ENCODE measurements at regions not wholly inside any gene's neighbourhood (a gene's known extent, or its start where the extent isn't known, plus 50 kb on each side); places are given as distances from the start of the nearest gene placed in this dataset.

DNA sequence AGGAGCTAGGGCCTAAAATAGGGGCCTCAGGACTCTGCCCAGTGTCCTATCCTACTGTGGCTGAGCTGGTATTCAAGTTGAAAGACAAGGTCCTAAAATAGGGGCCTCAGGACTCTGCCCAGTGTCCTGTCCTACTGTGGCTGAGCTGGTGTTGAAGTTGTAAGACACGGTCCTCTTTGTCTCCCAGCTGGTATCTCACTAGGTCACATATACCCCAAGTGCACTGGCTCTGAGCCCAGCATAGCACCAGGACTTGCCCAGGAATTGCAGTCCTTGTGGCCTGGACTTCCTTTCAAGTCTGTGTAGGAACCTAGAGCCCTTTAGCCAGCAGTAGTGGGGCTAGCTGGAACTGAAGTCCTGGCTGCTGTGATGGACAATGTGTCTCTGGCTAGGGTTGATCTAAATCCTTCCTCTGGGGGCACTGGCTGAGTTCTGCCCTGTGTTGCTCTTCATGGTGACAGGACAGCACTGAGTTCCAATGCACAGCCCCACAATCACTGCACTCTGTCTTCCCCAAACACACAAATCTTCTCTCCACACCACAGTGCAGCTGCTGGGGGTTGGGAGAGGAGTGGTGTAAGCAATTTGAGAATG, 260.5 kb downstream of the HAPSTR1 start:
- TF ChIP-seq EZH2 (IDR thresholded peaks at IDR 0.05; ENCODE audit: borderline replicate concordance, low read depth, low read length, severe bottlenecking), result no peak
- TF ChIP-seq GATA2 (IDR thresholded peaks at IDR 0.05; ENCODE audit: insufficient read depth, insufficient read length, low read depth, low read length), result no peak
- TF ChIP-seq, protein P1, sequence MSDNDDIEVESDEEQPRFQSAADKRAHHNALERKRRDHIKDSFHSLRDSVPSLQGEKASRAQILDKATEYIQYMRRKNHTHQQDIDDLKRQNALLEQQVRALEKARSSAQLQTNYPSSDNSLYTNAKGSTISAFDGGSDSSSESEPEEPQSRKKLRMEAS (IDR thresholded peaks at IDR 0.05; ENCODE audit: insufficient read depth, insufficient read length), result no peak
- TF ChIP-seq MYC (IDR thresholded peaks at IDR 0.05; ENCODE audit: low read depth, low read length), result no peak
- TF ChIP-seq JUN (IDR thresholded peaks at IDR 0.05; ENCODE audit: borderline replicate concordance, insufficient read depth, insufficient read length, low read depth), result no peak
- no peak for TF ChIP-seq POLR2AphosphoS5 (IDR thresholded peaks at IDR 0.05; ENCODE audit: insufficient read depth, low read depth, low read length)
- TF ChIP-seq POLR2A (IDR thresholded peaks at IDR 0.05; ENCODE audit: low read depth, low read length), result no peak
- TF ChIP-seq, protein P2, sequence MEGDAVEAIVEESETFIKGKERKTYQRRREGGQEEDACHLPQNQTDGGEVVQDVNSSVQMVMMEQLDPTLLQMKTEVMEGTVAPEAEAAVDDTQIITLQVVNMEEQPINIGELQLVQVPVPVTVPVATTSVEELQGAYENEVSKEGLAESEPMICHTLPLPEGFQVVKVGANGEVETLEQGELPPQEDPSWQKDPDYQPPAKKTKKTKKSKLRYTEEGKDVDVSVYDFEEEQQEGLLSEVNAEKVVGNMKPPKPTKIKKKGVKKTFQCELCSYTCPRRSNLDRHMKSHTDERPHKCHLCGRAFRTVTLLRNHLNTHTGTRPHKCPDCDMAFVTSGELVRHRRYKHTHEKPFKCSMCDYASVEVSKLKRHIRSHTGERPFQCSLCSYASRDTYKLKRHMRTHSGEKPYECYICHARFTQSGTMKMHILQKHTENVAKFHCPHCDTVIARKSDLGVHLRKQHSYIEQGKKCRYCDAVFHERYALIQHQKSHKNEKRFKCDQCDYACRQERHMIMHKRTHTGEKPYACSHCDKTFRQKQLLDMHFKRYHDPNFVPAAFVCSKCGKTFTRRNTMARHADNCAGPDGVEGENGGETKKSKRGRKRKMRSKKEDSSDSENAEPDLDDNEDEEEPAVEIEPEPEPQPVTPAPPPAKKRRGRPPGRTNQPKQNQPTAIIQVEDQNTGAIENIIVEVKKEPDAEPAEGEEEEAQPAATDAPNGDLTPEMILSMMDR (IDR thresholded peaks at IDR 0.05; ENCODE audit: extremely low read depth in 1 of 2, insufficient read depth in 1 of 2, low read depth in 1 of 2, low read length in 2 of 2), result no peak
- TF ChIP-seq FOS (IDR thresholded peaks at IDR 0.05; ENCODE audit: borderline replicate concordance, insufficient read depth, low read length), result no peak
- Histone ChIP-seq H3K9me1 (replicated peaks; ENCODE audit: control insufficient read depth, extremely low read depth, insufficient read depth, low read length) (no peaks in the 10 kb centered on the region), H3K4me3 (replicated peaks in 1 of 3; ENCODE audit: insufficient read depth in 1 of 3, low read depth in 1 of 3, low read length in 3 of 3) (no peak overlapping the region), H3K4me2 (ENCODE audit: insufficient read depth, low read length) (no peak overlapping the region), H3K27me3 (ENCODE audit: control insufficient read depth in 2 of 2, insufficient read depth in 2 of 2, low read length in 2 of 2) (no peaks in the 10 kb centered on the region), H3K4me1 (ENCODE audit: control insufficient read depth, extremely low read depth, insufficient read depth, low read length) (no peaks in the 10 kb centered on the region), H2AFZ (ENCODE audit: low read depth, low read length) (no peak overlapping the region), H3K9ac (replicated peaks; ENCODE audit: extremely low read depth, insufficient read depth, low read length) (no peak overlapping the region), H3K79me2 (ENCODE audit: control insufficient read depth, insufficient read depth, low read length) (no peaks in the 10 kb centered on the region), H3K9me3 (replicated peaks; ENCODE audit: control insufficient read depth, insufficient read depth, low read length) (no peaks in the 10 kb centered on the region), H3K27ac (ENCODE audit: insufficient read depth, low read depth, low read length) (no peak overlapping the region), H3K36me3 (ENCODE audit: control insufficient read depth in 2 of 2, extremely low read depth in 1 of 2, insufficient read depth in 2 of 2, low read length in 2 of 2) (no peaks in the 10 kb centered on the region), H4K20me1 (replicated peaks; ENCODE audit: control insufficient read depth, extremely low read depth, insufficient read depth, low read length) (no peaks in the 10 kb centered on the region)
- POLR2A ChIA-PET, result no interaction called here
- no peak for DNase-seq (ENCODE audit: low read depth, low spot score)
- dilution Hi-C loops (cut with MboI; ENCODE audit: extremely low pct_ligation_motif_present, low sequenced_read_pairs), result no loop called here
- no peak for FAIRE-seq
- BruUV-seq (replicated peaks), result no TSS peak
- intact Hi-C loops (cut with micrococcal nuclease), result no loop called here
- CTCF ChIA-PET, result no interaction called here
